HG02970 (cell line): ENCODE measurements at regions not wholly inside any gene's neighbourhood (a gene's known extent, or its start where the extent isn't known, plus 50 kb on each side); places are given as distances from the start of the nearest gene placed in this dataset.

Experiments used
- ATAC-seq: cut with Tn5 transposase; IDR thresholded peaks from one replicate; pipeline ENCODE4 v1.9.1; 2021; ENCODE audit warnings: mild to moderate bottlenecking, moderate library complexity, moderate number of reproducible peaks; ENCODE audit not compliant: unreplicated experiment, low FRiP score

DNA sequence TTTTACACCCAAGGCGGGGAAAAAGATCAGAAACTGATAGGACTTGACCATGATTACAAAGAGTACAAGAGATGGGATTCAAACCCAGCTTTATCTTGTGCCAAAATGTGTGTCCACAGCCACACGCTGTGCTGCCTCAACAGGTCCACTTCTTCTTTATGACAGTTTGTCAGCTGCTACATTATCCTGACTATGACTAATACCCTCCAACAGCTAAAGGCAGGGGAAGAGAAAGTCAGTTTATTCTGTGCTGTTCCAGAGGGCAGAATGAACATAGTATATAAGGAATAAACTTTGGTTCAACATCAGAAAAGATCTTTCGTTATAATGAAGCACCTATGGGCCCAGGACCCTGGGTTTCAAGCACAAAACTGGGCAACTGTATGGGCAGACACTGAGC, 668.2 kb upstream of the TENM4 start:
- no peak for ATAC-seq

DNA sequence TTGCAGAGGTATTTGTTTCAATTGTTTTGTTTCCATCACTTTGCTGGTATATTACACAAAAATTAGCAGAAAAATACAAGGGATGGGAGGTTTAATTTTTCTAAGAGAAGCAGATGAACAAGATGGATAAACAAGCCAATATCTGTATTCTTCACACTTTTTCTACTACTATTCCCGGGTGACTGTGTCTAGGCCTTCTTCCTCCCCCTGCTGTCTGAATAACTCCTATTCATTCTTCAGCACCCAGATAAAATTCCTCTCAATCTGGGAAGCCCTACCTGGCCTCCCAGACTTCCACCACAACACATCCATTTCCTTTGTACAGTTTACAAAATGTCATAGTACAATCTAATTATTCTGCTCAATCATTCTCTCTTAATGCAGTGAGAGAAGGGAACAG, 666.6 kb upstream of the TENM4 start:
- ATAC-seq, result no peak

DNA sequence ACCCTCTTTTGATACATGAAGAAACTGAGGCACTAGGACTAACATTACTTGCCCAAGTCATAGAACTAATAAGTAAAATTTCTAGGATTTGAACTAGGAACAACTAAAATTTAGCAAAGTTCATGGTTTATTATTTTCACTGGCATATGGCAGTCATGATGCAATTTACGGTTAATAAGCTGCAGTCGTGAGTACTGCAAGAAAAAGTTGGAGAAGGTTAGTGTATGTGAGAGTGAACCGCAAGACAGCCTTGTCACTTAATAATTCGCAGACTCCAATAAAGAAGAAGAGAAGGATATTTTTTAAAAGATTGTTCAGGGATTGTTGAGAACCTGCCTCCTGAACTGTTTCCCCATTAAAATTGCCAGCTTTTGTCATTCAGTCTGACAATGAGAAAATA, 663.4 kb upstream of the TENM4 start:
- ATAC-seq, result no peak

DNA sequence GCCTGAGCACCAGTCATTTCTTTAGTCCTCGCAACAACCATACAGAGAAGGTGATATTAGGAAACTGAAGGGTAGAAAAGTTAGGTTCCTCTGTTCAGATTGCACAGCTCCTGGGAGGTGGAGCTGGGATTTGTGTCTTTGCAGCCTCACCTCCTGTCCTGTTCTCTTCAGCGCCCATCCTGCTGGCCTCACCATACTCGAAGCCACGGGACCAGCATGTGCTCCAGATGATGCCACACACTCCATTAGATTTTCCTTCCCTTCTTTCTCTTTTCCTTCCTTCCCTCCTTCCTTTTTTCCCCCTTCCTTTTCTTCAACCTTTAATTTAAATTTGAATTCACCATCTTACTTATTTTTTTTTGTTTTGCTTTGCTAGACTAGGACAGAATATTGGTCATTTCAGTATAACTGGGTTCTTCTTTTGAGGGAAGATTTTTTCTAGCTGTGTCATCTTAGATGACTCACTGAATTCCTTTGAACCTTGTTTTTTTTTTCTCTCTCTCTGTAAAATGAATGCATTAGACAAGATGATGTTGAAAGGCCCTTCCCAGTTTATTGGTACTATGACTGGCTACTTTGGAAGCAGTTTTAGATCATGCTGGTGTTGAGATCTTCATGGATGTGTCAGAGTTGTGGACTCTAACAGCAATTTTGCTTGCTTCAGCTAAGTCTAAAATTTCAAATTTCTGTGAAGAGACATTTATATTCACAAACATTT, 662.5 kb upstream of the TENM4 start:
- ATAC-seq, result no peak

DNA sequence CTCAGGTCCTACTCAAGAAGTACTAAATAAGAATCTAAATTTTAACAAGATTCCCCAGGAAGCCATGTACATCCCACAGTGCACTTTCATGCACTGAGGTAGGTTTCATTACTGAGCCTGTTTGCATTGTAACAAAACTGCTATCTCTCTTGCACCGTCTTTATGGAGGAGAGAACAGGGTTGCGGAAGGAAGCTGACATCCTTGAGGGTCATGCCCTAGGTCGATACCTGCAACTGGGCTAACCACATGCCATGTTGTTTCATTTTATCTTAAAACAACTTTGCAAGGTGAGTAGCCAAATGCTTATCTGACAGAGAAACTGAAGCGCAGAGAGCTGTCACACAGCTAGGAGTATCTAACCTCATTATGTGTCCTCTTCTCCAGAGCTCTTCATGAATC, 656.3 kb upstream of the TENM4 start:
- ATAC-seq, result no peak

DNA sequence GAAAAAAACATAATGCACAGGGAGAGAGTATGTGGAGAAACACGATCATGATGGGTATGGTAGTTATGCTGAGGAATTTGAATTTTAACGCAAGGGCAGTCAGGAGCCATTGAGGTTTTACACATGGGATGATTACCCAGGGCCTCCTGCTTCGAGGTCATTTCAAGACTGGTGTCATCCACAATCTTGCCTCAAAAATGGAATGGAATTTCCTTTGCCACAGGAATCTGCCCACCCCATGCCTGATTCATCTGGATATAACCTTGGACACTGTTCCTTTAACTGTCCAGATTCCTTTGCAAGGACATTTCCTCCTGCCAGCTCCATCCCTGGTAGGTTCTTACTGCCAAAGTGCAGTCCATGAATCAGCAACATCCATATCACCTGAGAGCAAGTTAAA, 655.9 kb upstream of the TENM4 start:
- no peak for ATAC-seq

DNA sequence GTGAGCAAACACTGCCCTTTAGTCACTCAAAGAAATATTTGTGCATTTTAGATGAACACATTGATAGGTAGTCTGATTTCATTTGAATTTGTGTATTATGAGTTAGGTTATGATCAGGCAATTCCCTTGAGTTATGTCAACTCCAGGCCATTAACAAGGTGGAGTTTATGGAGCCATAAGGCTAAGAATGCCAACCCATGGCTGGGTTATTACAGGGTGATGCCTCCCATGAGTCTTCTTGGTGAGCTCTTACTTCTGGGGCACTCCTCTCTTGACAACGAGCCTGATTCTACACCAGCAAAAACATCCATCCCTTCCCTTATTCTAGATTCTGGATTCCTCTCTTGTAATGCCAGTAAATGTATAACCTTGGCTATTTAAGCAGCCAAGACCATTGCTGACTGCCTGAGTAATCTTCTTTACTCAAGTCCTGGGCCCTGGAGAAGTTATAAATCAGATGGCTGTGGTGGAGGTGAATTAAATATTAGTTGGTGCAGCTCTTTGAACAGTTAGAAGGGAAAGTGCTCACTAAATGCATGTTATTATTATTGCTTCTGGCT, 645.7 kb upstream of the TENM4 start:
- ATAC-seq, result no peak

DNA sequence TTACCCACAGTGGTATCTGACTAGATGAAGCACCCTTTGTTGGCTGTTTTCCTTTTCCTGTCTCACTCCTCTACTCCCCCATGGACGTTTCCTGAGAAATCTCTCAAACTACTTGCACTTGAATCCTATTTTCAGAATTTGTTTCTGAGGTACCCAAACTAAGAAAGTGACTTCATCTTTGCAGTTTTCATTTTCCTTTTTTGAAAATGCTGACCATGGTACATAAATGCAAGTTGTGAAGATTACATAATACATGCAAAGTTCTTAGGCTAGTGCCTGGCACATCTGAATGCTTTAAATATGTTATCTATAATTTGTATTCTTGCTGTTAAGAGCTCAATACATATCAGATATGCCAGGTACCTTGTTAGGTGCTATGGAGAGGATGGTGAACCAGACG, 644.7 kb upstream of the TENM4 start:
- ATAC-seq, result no peak

DNA sequence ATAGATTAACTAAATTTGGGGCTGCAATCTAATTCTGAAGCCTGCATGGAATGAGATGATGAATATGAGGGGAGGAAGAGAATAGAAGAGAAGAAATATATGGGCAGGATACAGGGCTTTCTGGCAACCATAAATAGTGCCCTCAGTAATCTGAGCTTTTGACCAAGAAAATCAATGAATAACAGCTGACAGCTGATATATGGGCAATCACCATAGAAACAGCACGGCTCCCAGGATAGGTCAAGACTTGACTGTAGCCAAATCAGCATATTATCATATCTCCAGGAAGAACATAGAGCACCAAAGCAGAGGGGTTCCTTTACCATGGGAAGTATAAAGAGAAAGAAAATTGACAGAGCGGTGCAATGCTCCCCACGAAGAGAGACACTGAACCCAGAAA, 643.8 kb upstream of the TENM4 start:
- no peak for ATAC-seq

DNA sequence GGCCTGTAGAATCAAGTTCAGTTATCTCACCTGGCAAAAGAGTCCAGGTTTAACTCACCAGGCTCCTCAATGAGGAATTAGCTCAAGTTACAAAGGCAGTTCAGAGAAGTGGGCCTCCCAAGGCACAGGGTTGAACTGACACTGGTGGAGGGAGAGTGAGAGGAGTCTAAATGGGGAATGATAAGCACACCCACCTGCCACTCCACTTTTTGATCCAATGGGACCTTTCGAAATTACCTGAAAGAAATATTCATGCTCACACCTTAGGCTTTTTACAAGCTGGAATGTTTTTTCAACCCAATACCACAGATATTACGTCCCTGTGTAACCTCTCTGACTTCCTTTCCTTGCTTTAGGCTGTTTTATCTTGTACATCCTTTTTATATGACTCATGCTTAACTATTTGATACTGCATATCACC, 642.7 kb upstream of the TENM4 start:
- no peak for ATAC-seq

DNA sequence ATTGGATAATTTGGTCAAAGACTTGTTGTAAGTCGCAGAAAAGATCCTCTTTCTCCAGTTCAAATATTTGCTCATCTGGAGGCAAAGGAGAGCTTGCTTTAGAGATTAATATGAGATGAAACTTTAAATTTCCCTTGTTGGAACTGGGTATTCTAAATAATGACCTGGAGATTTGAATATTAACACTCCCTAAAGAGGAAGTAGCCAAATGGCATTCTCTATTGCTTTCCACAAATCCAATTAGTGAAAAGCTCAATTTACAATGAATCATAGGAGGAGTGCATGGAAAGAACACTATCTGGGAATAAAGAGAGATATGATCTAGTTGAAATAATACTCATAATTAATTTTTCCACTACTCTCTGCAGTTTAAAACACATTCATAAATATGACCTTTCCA, 641.6 kb upstream of the TENM4 start:
- ATAC-seq, result no peak

DNA sequence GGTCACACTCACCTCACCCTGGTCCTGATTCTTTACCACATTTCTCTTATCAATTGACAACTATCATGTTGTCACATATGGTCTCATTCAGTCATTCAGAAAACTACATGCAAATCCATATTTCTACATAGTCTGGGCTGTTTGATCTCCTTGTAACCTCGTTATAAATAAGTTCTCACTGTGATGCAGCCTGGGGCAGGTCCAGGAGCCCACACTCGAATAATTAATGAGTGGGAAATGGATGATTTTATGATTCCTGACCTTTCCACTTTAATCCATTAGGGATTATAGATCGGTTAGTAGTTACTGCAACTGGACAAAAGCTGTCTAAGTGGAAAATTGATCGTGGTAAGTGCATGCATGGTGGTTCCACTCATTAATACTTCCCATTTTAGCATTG, 636.3 kb upstream of the TENM4 start:
- no peak for ATAC-seq

DNA sequence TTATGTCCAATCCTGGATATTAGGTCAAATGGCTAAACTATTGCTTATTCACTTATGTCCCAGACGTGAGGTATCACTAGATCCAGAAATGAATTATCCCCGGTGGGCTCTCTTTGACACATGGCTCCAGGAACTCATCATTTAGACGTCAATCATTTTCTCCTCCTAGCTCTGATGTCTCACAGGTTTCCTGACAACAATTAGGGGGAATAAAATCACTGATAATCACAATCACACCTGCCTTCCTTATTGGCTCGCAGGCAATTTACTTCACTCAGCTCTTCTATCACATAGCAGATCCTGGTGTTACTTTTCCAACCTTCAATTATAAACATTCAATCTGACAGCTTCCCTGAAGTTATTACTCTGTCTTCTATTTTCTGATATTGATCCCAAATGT, 634.0 kb upstream of the TENM4 start:
- no peak for ATAC-seq

DNA sequence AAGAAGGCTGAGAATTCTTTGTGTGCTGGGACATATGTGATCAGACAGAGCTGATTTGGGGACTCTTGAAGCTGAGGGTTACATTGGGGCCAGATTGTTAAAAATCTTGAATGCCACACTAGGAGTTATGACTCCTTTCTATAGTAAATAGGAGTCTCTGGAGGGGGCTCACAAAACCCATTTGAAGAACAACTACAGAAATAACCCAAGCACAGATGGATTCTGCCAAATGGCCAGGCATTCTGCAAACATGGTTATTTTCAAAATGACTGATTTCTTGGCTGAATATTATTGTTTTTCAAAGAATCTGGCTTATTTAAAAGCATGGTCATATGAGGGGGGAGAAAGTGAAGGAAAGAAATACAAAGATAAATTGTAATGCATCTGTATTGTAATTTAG, 625.5 kb upstream of the TENM4 start:
- no peak for ATAC-seq

DNA sequence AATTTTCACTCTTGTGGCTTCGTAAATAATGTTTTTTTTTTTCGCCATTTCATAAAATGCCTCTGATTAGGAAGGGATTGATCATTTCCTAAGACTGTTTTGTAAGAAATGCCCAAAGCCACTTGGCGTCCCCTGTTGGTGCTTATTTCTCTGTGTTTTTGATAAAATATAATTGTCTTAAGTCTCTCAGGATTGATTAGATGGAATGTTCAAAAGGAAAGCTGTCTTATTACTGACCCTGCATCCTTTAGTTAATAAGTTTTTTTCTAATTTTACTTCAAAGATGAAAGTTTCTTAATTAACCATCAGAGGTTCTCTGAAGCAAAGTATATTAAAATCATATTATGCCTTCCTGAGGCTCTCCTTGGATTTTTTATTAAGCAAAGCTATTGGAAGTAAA, 624.3 kb upstream of the TENM4 start:
- no peak for ATAC-seq

DNA sequence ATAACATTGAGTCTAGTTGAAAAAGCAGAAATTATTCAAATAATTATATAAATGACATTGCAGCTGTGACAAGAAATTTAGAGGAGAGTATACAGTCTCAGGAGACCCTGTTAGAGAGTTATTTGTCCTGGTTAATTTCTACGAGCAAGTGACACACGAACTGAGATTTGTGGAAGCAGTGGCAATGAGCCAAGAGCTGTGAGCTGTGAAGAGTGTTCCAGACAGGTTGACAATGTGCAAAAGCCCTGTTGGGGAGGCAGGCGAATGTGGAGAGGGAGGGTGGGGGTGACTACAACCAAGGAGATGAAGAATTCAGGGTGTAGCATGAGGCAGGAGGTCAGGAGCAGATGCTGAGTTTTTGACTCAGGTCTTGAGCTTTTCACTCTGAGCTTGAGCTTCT, 620.2 kb upstream of the TENM4 start:
- ATAC-seq, result no peak

DNA sequence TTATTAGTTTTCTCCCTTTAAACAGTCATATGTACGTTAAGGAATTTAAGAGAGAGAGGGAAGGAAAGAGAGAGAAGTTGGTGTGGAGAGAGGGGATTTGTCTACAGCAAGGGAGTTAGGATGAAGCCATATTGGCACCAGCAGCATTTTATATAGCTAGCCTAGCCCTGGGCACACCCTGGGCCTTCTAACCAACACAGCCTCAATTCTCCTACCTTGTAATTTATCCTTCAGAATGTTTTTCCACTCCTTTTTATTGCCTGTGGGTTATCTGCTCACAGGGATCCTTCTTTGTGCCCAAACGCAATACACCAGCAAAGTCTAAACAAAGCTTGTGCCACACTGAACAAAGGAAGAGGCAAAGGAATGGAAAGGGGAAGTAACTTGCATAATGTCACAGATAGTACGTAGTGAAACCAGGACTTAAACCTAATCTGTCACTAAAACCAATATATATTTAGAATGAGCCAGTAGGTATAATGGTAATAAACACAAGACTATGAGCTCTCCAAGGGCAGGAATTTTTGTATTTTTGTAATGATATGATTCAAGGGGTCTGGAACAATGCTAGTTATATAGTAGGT, 613.8 kb upstream of the TENM4 start:
- no peak for ATAC-seq

DNA sequence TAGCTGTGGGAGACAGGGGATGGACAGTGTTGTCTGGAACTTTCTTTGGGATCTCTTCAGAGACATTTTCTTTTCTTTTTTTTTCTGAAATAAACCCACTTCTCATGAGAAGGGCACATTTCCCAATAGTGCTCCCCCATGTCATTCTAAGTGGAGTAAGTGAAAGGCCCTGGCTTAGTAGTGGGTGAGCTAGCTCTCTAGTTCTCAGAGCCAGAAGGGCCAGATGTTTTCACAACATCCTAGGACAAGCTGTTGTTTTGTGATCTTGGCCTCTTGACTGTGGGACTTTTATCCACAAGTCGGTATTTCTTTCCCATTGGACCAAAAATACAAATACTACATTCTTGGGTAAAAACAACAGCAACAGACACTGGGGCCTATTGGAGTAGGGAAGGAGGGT, 607.7 kb upstream of the TENM4 start:
- no peak for ATAC-seq

DNA sequence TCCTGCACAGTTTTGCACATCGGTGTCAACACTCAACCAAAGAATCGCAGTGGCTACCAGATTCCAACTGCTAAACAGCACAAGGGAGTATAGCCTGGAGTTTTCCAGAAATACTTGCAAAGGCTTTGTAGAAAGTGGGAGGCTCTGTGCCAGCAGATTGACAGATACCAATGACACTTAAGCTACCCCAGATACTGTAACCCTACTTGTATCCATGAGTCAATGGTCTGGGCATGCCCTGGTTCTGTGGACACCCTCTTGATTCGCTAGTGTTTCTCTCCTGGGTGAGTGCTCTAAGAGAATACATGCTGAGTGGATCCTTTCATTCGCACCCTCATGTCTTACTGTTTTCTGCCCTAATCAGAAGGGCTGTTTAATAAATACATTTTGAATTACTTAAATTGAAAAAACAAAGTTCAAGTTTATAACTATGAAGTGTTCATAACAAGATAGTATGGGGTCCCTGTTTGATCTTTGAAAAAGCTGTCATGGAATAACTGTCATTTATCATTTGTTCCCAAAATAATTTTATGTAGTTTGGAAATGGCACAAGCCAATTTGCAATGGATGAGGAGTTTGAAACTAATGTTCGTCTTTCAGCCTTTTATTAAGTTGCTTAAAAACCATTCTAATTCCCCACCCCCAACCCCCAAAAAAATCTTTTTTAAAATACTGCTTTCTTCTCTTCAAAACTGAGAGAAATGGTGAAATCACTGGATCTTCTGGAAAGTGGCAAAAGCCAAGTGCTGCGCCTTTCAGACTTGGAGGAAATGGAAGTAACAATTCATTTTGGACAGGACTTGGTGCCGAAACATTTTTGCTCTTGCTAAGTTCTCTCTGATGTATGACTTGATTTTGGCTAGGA, 600.5 kb upstream of the TENM4 start:
- ATAC-seq, result no peak

DNA sequence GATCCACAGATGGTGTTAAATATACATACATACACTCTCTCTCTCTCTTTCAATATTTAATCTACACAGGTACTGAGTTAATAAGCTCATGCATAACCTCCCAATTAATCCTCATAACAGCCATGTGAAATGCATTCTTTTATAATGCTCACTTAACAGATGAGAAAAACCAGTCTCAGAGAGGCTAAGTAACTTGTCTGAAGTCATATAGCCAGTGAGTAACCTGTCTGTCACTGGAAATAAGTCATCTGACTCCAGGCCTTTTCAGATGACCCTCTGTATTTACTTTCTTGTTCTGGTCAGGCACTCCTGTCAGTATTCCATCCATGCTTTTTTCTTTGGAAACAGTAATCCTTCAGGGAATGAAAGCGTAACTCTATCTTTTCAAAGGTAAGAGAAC, 594.0 kb upstream of the TENM4 start:
- no peak for ATAC-seq

DNA sequence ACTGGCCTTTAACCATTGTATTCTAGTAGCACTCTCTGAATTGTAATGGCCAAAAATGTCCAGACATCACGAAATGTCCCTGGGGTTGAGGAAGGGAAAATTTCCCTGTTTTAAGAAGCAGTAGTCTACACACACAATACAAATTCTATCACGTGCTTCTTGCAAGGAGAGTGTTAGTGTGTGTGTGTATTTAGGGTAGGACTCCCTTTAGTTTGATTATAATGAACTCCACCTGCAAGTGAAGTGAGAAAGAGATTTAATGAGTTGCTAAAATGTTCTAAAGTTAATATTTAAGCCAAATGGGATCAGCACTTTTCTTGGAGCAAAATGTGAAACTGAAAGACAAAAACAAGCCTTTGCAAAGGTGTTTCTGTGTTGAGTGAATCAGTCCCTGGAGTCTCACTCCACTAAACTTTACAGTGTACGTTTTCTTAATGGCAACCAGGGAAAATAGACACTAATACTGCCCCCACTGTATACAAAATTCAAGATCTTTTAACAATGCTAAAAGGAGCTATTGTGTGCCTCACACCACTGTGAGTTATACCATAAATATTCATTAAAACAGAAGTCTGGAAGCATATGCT, 590.3 kb upstream of the TENM4 start:
- ATAC-seq, result no peak
